Fibroblast of peridontal ligament (primary cell): ENCODE measurements at regions not wholly inside any gene's neighbourhood (a gene's known extent, or its start where the extent isn't known, plus 50 kb on each side); places are given as distances from the start of the nearest gene placed in this dataset.

Source experiments
- DNase-seq: peaks from one replicate; pipeline ENCODE4 v3.0.0-alpha.2; 2010; ENCODE audit errors: extremely low read depth

DNA sequence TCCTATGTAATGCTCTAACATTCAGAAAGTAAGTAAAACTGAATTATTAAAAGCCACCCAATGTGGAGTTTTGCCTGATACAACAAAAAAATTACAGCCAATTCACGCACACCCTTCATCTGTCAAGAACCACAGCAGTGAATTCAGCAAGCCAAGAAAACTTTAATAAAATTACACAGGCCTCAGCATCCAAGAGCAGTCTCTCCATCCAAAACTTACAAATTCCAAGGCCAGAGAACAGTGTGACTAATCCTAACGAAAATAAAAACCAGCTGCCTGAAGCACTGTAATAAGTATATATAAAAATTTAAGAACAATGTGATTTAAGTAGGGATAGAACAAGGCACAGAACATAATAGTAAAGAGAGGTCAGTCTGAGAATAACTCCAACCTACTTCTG lies 54.2 kb downstream of the SIX6 start:
- DNase-seq = peak; percentile 96

DNA sequence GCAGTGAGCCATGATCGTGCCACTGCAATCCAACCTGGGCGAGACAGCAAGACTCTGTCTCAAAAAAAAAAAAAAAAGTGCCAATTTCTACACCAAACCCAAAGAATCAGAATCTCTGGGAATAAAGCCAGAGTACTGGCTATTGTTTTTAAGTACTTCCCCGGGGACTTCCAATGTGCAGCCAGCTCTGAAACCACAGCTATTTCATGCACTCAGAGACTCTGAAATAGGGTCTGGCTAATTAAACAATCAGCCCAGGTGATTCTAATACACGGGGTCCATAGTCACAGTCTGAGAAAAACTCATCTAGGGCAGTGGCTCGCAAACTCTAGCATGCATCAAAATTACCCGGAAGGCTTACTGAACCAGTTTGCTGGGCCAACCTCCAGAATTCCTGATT lies 56.3 kb downstream of the SIX6 start:
- DNase-seq = peak; percentile 95

DNA sequence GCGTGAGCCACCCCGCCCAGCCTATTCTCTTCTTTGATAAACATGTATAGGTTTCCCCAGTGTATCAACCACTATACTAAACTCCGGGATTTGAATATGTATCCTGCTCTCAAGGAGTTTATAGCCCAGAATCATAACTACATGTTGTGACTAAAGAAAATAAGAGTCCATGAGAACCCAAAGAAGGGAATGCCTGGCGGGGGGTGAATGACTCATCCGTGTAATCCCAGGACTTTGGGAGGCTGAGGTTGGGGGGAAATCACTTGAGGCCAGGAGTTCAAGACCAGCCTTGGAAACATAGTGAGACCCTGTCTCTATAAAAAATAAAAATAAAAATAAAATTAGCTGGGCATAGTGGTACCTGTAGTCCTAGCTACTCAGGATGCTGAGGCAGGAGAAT lies 57.2 kb downstream of the SIX6 start:
- DNase-seq = peak; percentile 42

DNA sequence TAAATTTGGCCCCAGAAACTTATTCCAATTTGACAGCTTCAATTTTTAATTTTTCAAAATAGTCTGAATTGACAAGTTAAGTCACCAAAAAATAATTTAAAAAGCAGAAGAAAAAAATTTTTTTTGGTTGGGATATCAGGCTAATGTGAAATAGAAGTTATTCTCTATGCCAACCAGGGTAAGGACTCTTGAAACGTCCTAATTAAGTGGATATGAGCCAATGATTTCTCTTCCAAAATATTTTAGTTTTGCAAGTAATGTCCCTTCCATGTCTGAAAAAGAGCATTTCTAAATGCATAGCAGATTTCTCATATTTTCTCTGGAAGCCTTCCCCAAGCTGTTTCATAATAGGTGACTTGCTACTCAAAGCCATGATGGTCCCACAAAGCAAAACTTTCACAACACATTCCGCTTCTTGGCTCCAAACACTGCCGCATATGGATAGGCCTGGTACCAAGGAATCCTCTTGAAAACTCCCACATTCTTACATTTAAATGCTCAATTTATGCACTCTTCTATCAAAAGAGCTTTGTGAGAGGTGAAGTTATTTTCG lies 65.1 kb downstream of the SIX6 start:
- DNase-seq = peak; percentile 99

DNA sequence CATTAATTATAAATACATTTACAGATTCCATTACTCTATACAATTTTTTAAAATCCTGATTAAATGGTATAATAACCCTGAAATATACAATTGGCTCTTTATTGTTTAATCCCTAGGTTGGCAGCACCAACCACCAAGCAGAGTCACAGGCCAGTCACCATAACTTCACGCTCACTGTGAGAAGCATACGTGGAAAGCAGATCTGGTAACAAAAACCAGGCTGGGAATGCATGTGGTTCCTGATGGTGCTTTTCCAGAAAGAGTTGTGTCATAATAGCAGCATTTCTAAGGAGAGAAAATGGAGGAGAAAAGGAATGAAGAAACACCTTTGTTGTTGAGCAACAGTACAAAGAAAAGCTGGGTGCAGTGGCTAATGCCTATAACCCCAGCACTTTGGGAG lies 66.1 kb downstream of the SIX6 start:
- DNase-seq = no peak

DNA sequence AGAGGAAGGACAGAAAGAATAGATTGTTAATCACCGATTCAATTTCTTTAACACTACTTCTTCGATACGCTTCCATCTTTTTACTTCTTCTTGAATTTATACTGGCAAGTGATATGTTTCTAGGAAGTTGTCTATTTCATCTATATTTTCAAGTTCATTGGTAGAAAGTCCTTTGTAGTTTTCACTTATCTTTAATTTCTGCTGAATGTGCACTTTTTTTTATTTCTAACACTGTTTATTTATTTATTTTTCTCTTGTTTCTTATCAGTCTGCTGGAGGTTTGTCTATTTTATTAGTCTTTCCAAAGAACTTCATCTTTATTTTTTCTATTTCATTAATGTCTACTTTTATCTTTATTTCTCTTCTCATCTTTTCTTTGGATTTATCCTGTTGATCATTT lies 63.6 kb downstream of the SIX1 start:
- no peak for DNase-seq

DNA sequence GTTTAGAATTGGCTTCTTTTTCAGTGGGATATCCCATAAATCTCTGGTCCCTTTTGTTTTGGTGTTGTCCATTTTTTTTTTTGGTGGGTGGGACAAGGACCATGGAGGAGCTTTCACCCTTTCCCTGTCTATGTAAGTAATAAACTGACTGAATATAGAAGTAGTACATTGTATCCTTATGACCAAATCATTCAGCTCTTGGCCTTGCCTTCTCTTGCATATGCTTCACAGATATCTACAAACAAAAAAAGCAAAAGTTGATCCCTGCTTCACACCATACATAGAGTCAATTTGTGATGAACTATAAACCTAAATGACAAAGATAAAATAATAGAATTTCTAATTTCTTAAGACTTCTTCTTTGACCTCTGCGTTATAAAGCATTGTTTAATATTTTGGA lies 59.8 kb downstream of the SIX1 start:
- no peak for DNase-seq

DNA sequence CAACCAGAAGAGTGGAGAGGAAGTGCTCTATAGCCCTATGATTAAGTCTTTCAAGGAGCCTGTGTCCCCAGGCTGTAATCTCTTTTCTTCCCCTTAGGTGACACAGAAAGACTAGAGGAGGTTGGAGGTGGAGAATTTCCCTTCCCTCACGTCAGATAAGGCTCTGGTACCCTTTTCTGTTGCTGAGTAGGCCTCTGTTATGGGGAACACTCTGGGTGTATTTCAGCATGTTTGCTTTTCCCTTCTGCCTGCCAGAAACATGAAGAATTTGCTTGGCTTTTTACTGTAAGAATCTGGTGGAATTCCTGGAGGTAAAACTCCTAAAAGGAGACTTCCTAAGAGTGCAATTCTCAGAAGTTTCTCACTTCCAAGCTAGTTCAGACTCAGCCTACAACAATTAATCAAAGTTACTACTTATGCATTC lies 58.3 kb downstream of the SIX1 start:
- DNase-seq = peak; percentile 54
